ENCODE measurements at regions not wholly inside any gene's neighbourhood (a gene's known extent, or its start where the extent isn't known, plus 50 kb on each side); places are given as distances from the start of the nearest gene placed in this dataset.

DNA sequence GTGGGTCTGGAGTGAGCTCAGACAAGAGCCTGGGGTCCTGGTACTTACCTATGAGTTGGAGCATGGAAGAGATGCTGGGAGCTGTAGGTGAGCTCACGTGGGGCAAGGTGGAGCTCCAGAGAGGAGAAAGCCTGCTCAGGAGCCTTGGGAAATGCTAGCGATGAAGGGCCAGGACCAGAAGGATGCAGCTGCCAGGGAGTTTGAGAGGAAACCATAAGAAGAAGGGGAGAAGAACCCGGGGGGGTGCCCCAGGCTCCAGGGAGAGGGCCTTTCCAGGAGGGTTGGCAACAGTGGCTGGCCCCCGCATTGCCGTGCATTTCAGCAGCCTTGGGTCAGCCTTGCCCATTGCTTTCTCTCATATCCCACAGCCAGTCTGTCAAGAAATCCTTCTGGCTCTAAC, 268.7 kb downstream of the GLI2 start:
- TF ChIP-seq, protein P1, sequence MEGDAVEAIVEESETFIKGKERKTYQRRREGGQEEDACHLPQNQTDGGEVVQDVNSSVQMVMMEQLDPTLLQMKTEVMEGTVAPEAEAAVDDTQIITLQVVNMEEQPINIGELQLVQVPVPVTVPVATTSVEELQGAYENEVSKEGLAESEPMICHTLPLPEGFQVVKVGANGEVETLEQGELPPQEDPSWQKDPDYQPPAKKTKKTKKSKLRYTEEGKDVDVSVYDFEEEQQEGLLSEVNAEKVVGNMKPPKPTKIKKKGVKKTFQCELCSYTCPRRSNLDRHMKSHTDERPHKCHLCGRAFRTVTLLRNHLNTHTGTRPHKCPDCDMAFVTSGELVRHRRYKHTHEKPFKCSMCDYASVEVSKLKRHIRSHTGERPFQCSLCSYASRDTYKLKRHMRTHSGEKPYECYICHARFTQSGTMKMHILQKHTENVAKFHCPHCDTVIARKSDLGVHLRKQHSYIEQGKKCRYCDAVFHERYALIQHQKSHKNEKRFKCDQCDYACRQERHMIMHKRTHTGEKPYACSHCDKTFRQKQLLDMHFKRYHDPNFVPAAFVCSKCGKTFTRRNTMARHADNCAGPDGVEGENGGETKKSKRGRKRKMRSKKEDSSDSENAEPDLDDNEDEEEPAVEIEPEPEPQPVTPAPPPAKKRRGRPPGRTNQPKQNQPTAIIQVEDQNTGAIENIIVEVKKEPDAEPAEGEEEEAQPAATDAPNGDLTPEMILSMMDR (IDR thresholded peaks at IDR 0.05) = no peak
- no peak for TF ChIP-seq EZH2 (IDR thresholded peaks at IDR 0.05; ENCODE audit: borderline replicate concordance, insufficient read depth, low read depth, low read length, poor library complexity, severe bottlenecking)

Data from B cell (primary cell).